Psoas muscle (tissue), 7 donors: ENCODE measurements at regions not wholly inside any gene's neighbourhood (a gene's known extent, or its start where the extent isn't known, plus 50 kb on each side); places are given as distances from the start of the nearest gene placed in this dataset.

Experiments
- ATAC-seq, 4 donors: fragments of 200-7000 bp; cut with Tn5 transposase; one replicate each; pipeline ENCODE4 v1.9.1; 2020; ENCODE audit warnings: moderate library complexity in 3 of 4, mild to moderate bottlenecking in 2 of 4
- DNase-seq, 2 donors: peaks; one replicate each; pipeline ENCODE4 v3.0.0-alpha.2; 2020
- H3K27ac ChIP-seq: fragments of 200-600 bp; one replicate; pipeline ENCODE4 v1.8.0; 2022
- H3K27me3 ChIP-seq, 3 donors: fragments of 200-600 bp in 1 of 3; one replicate each; pipeline versions ENCODE4 v1.6.1 to v1.8.0; 2013 to 2022; ENCODE audit warnings: low read length in 2 of 3, mild to moderate bottlenecking in 2 of 3, moderate library complexity in 1 of 3; ENCODE audit not compliant: insufficient read depth in 3 of 3
- H3K36me3 ChIP-seq, 2 donors: fragments of 200-600 bp in 1 of 2; one replicate each; pipeline versions ENCODE4 v1.6.1 to v1.8.0; 2013 to 2022; ENCODE audit warnings: low read depth in 1 of 2, mild to moderate bottlenecking in 1 of 2, moderate library complexity in 1 of 2; ENCODE audit not compliant: insufficient read depth in 1 of 2
- H3K4me1 ChIP-seq: fragments of 200-600 bp; one replicate; pipeline ENCODE4 v1.8.0; 2022
- H3K4me3 ChIP-seq: fragments of 200-600 bp; one replicate; pipeline ENCODE4 v1.8.0; 2022; ENCODE audit warnings: mild to moderate bottlenecking
- H3K9me3 ChIP-seq: fragments of 200-600 bp; one replicate; pipeline ENCODE4 v1.8.0; 2022
- WGBS, 3 donors: extraction: QIAGEN DNeasy Blood & Tissue Kit; methylation state at CpG; one replicate each; pipeline versions ENCODE4 v1.1.6 to v1.1.7; 2013; 5-methylcytosine and 5-hydroxymethylcytosine counted together
- intact Hi-C, 2 donors: fragments of 100-400 bp; cut with DNase I; formaldehyde crosslinking; loops; one replicate each; pipeline versions ENCODE4 v1.11.0 to v1.14.2; 2022
- TF ChIP-seq, protein P1 (sequence below): fragments of 200-600 bp; IDR thresholded peaks from one replicate; pipeline ENCODE4 v1.8.0; 2022; ENCODE audit warnings: antibody characterized with exemption
- donor health status: healthy with polysubstance abuse.
- donor health status: DM: no; HTN: no; CAD: no; lungs with moderate emphysema.
- donor health status: Bipolar disorder and iron deficiency.
- donor health status: healthy.
- donor health status: DM: yes; HTN: yes; CAD: no.
- donor health status: DM: no; HTN: no; CAD: no.
- donor health status: DM: yes; HTN: yes; CAD: no.

DNA sequence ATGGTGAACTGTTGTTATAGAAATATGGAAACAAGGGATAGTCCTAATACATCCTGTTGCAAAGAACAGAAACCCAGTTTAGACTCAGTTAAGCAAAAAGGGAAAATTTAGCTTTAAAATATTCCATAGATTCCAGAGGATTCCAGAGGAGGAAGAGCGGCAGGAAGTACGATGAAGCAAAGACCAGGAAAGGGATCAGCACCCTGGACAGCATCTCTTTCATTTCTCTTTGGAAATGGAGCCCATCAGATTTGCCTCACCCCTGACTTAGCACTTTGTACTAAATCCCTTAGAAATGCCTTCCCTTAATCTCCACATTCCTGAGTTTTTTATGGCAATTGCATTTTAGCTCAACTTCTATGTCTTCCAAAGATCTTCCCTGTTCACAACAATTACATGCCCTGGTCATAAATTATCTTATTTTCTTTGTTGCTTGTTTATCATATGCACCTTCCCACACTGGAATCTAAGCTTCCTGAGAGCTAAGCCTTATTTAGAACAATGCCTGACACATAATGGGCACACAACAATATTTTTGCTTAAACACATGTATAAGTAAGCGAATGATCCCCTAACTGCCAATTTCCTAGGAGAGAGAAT is 150.0 kb upstream of the RBFOX1 start:
- no peak for ATAC-seq
- Histone ChIP-seq H3K4me3 (no peak overlapping the region), H3K27ac (no peak overlapping the region), H3K27me3 (peaks cover 0 to 1% (median 0%) of the 10 kb centered on the region in 3 donors), H3K4me1 (no peaks in the 10 kb centered on the region), H3K9me3 (peaks cover 3% of the 10 kb centered on the region), H3K36me3 (no peaks in the 10 kb centered on the region)
- TF ChIP-seq, protein P1, sequence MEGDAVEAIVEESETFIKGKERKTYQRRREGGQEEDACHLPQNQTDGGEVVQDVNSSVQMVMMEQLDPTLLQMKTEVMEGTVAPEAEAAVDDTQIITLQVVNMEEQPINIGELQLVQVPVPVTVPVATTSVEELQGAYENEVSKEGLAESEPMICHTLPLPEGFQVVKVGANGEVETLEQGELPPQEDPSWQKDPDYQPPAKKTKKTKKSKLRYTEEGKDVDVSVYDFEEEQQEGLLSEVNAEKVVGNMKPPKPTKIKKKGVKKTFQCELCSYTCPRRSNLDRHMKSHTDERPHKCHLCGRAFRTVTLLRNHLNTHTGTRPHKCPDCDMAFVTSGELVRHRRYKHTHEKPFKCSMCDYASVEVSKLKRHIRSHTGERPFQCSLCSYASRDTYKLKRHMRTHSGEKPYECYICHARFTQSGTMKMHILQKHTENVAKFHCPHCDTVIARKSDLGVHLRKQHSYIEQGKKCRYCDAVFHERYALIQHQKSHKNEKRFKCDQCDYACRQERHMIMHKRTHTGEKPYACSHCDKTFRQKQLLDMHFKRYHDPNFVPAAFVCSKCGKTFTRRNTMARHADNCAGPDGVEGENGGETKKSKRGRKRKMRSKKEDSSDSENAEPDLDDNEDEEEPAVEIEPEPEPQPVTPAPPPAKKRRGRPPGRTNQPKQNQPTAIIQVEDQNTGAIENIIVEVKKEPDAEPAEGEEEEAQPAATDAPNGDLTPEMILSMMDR, result no peak
- DNase-seq, result no peak
- intact Hi-C loops, result no loop called here
- 43 to 46% (median 44%) methylated on average over 3 of the region's 3 CpGs for WGBS, 3 donors

GRCh38 chr16:7177875-7178274 is 154.8 kb upstream of the RBFOX1 start:
- DNase-seq, result no peak
- H3K27me3 ChIP-seq, result peaks cover 0 to 1% (median 0%) of the 10 kb centered on the region in 3 donors
- WGBS, 3 donors, result 63 to 85% (median 68%) methylated on average over 2 of the region's 2 CpGs

DNA sequence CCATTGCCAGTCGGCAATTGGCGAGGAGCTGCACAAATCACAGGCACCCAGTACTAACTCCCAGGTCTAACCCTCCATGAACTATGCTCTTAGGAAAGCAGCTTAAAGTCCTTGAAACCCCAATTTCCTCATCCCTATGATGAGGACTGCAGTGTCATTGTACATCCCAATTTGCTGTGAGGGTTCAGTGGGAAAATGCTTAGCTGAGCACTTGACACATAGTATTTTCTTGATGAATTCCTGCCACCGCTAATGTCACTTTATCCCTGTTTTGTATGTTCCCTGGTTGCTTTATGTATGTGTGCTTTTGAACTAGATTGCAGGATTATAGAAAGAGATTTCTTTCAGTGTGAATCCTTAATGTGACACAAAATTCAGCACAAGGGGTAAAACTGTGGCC is 161.5 kb upstream of the RBFOX1 start:
- intact Hi-C loops, result no loop called here
- WGBS, 3 donors, result 91 to 96% (median 94%) methylated on average over 3 of the region's 3 CpGs

More at GRCh38 chr16:7177875-7178274, 154.8 kb upstream of the RBFOX1 start:
- H3K36me3 ChIP-seq, result no peaks in the 10 kb centered on the region
- TF ChIP-seq, protein P1, result no peak
- no peaks in the 10 kb centered on the region for H3K4me1 ChIP-seq
- no peak overlapping the region for H3K4me3 ChIP-seq
- H3K9me3 ChIP-seq, result peaks cover 5% of the 10 kb centered on the region
- no peak overlapping the region for H3K27ac ChIP-seq
- intact Hi-C loops, result loop anchor here in 1 of 2 donors (2.0 kb wide), 1 partner anchor 21 kb away; no protein-coding TSS in a partner anchor
- ATAC-seq, result no peak

DNA sequence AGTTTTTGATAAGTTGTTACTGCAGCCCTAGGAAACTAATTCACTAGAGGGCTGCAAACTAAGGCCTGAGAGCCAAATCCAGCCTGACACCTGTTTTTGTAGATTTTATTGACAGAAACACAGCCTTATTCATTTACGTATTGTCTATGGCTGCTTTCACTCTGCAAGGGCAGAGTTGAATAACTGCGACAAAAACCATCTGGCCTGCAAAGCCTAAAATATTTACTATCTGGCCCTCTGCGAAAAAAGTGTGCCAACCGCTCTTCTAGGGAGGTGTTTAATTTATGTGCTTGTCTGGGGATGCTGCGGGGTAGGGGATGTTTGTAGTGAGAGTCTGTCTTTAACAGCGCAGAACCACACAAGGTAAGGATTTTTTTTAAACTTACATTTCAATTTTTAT is 165.0 kb upstream of the RBFOX1 start:
- DNase-seq (no peak), ATAC-seq (no peak)
- Histone ChIP-seq H3K27ac (no peak overlapping the region), H3K27me3 (no peaks in the 10 kb centered on the region), H3K4me3 (no peak overlapping the region), H3K9me3 (no peaks in the 10 kb centered on the region), H3K36me3 (no peaks in the 10 kb centered on the region), H3K4me1 (no peaks in the 10 kb centered on the region)
- TF ChIP-seq, protein P1, result no peak
- 29 to 46% (median 32%) methylated on average over 6 of the region's 6 CpGs for WGBS, 3 donors
- intact Hi-C loops, result no loop called here

More for the DNA sequence above, 161.5 kb upstream of the RBFOX1 start:
- DNase-seq (no peak), ATAC-seq (no peak)
- Histone ChIP-seq H3K4me3 (no peak overlapping the region), H3K27ac (no peak overlapping the region), H3K9me3 (no peaks in the 10 kb centered on the region), H3K36me3 (no peaks in the 10 kb centered on the region), H3K27me3 (no peaks in the 10 kb centered on the region), H3K4me1 (no peaks in the 10 kb centered on the region)
- TF ChIP-seq, protein P1, result no peak

DNA sequence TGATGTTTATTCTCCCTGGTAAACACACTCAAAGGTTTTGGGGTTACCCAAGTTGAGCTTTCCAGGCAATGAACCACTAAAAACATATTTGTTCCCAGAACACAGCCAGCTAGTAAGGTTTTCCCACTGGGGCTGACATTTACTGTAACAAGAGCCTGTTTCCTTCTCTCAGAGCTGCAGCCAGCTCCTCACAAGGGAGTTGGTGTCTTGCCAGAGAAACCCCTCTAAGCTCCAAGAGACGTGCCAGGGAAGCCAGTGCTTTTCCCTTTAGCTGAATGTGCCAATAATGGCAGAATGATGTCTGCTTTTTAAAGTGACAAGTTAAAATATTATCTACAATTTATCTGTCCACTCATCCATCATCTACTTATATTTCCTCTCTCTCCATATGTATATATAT is 170.8 kb upstream of the RBFOX1 start:
- no peak for ATAC-seq
- no peaks in the 10 kb centered on the region for H3K36me3 ChIP-seq
- TF ChIP-seq, protein P1, result no peak
- WGBS, 3 donors, result 4 to 8% (median 6%) methylated on average over 1 of the region's 1 CpG
- no peak overlapping the region for H3K27ac ChIP-seq
- no peaks in the 10 kb centered on the region for H3K4me1 ChIP-seq
- H3K9me3 ChIP-seq, result no peaks in the 10 kb centered on the region
- DNase-seq, result no peak
- H3K4me3 ChIP-seq, result no peak overlapping the region
- intact Hi-C loops, result no loop called here
- H3K27me3 ChIP-seq, result no peaks in the 10 kb centered on the region
